Right lobe of liver (tissue), 4 donors: ENCODE measurements at regions not wholly inside any gene's neighbourhood (a gene's known extent, or its start where the extent isn't known, plus 50 kb on each side); places are given as distances from the start of the nearest gene placed in this dataset.

Source experiments
- POLR2A ChIP-seq: fragments of 450-650 bp; IDR thresholded peaks from one replicate; pipeline ENCODE4 v1.6.1; 2017; ENCODE audit warnings: antibody characterized with exemption, mild to moderate bottlenecking
- TF ChIP-seq, protein P1 (sequence below), 4 donors: fragments of 200-600 bp in 3 of 4; fragments of 450-650 bp in 1 of 4; IDR thresholded peaks; one replicate each; pipeline versions ENCODE4 v1.5.1 to v1.8.0; 2016 to 2022; ENCODE audit warnings: antibody characterized with exemption in 4 of 4, mild to moderate bottlenecking in 2 of 4
- donor health status: DM: no; HTN: no; CAD: no.
- donor health status: DM: no; HTN: no; CAD: no.
- donor health status: DM: no; HTN: yes; CAD: no.

DNA sequence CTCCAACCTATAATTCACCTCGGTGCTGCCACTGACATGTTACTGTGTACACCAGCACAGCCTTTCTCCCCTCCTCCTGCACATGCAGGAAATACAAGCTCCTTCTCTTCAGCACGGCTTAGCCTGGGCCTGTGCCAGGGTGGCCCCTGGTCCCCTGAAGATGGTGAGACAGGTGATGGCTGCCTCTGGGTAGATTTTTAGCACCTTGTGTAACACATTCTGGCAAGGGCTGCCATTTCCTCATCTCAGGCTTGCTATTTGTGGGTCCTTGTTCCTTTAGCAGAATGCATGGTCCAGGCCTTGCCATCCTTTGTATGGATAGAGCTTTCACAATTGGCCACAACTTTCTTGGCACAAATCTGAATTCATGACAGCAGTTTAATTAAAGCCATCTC, 151.3 kb downstream of the CDC5L start:
- TF ChIP-seq, protein P1, sequence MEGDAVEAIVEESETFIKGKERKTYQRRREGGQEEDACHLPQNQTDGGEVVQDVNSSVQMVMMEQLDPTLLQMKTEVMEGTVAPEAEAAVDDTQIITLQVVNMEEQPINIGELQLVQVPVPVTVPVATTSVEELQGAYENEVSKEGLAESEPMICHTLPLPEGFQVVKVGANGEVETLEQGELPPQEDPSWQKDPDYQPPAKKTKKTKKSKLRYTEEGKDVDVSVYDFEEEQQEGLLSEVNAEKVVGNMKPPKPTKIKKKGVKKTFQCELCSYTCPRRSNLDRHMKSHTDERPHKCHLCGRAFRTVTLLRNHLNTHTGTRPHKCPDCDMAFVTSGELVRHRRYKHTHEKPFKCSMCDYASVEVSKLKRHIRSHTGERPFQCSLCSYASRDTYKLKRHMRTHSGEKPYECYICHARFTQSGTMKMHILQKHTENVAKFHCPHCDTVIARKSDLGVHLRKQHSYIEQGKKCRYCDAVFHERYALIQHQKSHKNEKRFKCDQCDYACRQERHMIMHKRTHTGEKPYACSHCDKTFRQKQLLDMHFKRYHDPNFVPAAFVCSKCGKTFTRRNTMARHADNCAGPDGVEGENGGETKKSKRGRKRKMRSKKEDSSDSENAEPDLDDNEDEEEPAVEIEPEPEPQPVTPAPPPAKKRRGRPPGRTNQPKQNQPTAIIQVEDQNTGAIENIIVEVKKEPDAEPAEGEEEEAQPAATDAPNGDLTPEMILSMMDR (IDR thresholded peaks at IDR 0.05) = no peak
- no peak for TF ChIP-seq POLR2A
